ENCODE measurements at regions not wholly inside any gene's neighbourhood (a gene's known extent, or its start where the extent isn't known, plus 50 kb on each side); places are given as distances from the start of the nearest gene placed in this dataset.

GRCh38 chr3:18483226-18483625, 58.1 kb upstream of the SATB1 start:
- Histone ChIP-seq H3K4me3 (no peak overlapping the region), H3K36me3 (no peaks in the 10 kb centered on the region), H3K27me3 (no peaks in the 10 kb centered on the region), H3K4me1 (no peaks in the 10 kb centered on the region), H3K9ac (ENCODE audit: low read depth in 2 of 2, low read length in 2 of 2) (no peak overlapping the region), H3K9me3 (no peaks in the 10 kb centered on the region), H3K27ac (no peak overlapping the region)
- TF ChIP-seq, protein P1, sequence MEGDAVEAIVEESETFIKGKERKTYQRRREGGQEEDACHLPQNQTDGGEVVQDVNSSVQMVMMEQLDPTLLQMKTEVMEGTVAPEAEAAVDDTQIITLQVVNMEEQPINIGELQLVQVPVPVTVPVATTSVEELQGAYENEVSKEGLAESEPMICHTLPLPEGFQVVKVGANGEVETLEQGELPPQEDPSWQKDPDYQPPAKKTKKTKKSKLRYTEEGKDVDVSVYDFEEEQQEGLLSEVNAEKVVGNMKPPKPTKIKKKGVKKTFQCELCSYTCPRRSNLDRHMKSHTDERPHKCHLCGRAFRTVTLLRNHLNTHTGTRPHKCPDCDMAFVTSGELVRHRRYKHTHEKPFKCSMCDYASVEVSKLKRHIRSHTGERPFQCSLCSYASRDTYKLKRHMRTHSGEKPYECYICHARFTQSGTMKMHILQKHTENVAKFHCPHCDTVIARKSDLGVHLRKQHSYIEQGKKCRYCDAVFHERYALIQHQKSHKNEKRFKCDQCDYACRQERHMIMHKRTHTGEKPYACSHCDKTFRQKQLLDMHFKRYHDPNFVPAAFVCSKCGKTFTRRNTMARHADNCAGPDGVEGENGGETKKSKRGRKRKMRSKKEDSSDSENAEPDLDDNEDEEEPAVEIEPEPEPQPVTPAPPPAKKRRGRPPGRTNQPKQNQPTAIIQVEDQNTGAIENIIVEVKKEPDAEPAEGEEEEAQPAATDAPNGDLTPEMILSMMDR (IDR thresholded peaks at IDR 0.05), result no peak
- intact Hi-C loops (cut with DNase I), result no loop called here
- DNase-seq, result no peak

DNA sequence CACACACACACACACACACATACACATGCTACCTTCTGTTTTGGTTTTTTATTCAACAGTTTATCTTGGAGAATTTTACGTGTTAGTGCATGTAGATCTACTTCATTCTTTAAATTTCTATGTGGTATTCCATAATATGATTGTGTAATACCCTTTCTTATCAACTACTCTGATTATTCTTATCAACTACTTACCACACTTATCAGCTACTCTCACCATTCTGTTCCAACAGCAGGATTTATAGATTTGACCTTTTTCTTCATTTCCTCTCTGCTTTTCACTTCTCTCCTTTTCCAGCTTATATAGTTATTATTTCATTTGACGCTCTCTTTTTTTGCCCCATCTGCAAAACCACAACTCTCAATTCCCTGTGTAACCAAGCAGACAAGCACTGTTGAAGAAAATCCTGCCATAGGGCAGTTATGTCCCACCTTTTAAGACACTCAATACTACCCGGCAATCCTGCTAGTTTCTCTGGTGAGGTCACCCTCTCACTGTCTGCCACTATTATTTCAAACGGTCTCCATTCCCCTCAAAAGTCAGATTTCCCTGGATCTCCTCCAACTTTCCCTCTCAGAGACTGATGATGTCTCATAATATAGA, 56.9 kb upstream of the SATB1 start:
- H3K9me3 ChIP-seq, result no peaks in the 10 kb centered on the region
- TF ChIP-seq, protein P1 (IDR thresholded peaks at IDR 0.05), result no peak
- H3K27ac ChIP-seq, result no peak overlapping the region
- DNase-seq, result no peak
- H3K9ac ChIP-seq (ENCODE audit: low read depth in 2 of 2, low read length in 2 of 2), result no peak overlapping the region
- no peaks in the 10 kb centered on the region for H3K4me1 ChIP-seq
- intact Hi-C loops (cut with DNase I), result no loop called here
- H3K27me3 ChIP-seq, result no peaks in the 10 kb centered on the region
- H3K4me3 ChIP-seq, result no peak overlapping the region
- no peaks in the 10 kb centered on the region for H3K36me3 ChIP-seq

DNA sequence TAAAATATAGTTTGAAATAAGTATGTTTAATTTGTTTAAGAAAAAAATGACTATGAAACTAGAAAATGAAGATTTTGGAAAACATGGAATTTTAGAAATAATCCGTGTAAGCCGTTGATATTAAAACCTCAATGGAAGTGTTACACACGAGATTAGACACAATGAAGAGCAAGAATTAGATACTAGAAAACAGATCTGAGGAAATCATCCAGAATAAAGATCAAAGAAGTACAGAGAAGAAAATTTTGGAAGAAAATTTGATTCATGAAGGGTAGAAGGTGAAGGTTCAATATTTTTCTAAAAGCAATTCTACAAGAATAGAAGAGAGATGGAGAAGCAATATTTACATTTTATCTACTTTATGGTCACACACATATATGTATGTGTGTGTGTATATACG, 52.5 kb upstream of the SATB1 start:
- Histone ChIP-seq H3K36me3 (no peaks in the 10 kb centered on the region), H3K4me3 (no peak overlapping the region), H3K4me1 (no peaks in the 10 kb centered on the region), H3K9me3 (no peaks in the 10 kb centered on the region), H3K9ac (ENCODE audit: low read depth in 2 of 2, low read length in 2 of 2) (no peak overlapping the region), H3K27me3 (no peaks in the 10 kb centered on the region), H3K27ac (no peak overlapping the region)
- intact Hi-C loops (cut with DNase I), result no loop called here
- TF ChIP-seq, protein P1 (IDR thresholded peaks at IDR 0.05), result no peak
- no peak for DNase-seq

All from colonic mucosa (tissue), 4 donors.